HG03196 (cell line): ENCODE measurements at regions not wholly inside any gene's neighbourhood (a gene's known extent, or its start where the extent isn't known, plus 50 kb on each side); places are given as distances from the start of the nearest gene placed in this dataset.
"Not testable (repeated sequence)": the region's sequence is repeated elsewhere in the genome, so short reads cannot be mapped to it uniquely, and the experiment has no call there.

Source experiments
- ATAC-seq: cut with Tn5 transposase; IDR thresholded peaks from one replicate; pipeline ENCODE4 v1.9.1; 2021; ENCODE audit not compliant: unreplicated experiment

GRCh38 chr5:106094839-106095238 lies 1575.9 kb downstream of the EFNA5 start:
- ATAC-seq, result no peak

- ATAC-seq, result no peak
These were observed 1576.5 kb downstream of the EFNA5 start for GRCh38 chr5:106094204-106094607.

- ATAC-seq, result no peak
These were observed 1577.6 kb downstream of the EFNA5 start for GRCh38 chr5:106093134-106093533.

- no peak for ATAC-seq
These were observed 1578.3 kb downstream of the EFNA5 start for GRCh38 chr5:106092455-106092854.

GRCh38 chr5:106089073-106089472 lies 1581.7 kb downstream of the EFNA5 start:
- no peak for ATAC-seq

GRCh38 chr5:106088462-106088861 lies 1582.3 kb downstream of the EFNA5 start:
- no peak for ATAC-seq

GRCh38 chr5:106086352-106086751 lies 1584.4 kb downstream of the EFNA5 start:
- ATAC-seq, result no peak

GRCh38 chr5:106085556-106085955 lies 1585.2 kb downstream of the EFNA5 start:
- no peak for ATAC-seq

GRCh38 chr5:106085136-106085535 lies 1585.6 kb downstream of the EFNA5 start:
- ATAC-seq, result no peak

- ATAC-seq, result no peak
These were observed 1590.2 kb downstream of the EFNA5 start for GRCh38 chr5:106080535-106080934.

GRCh38 chr5:106076655-106077054 lies 1594.1 kb downstream of the EFNA5 start:
- ATAC-seq, result no peak

- ATAC-seq, result no peak
These were observed 1598.5 kb downstream of the EFNA5 start for GRCh38 chr5:106072208-106072607.

GRCh38 chr5:106047341-106047740 lies 1623.4 kb downstream of the EFNA5 start:
- ATAC-seq, result no peak

- ATAC-seq, result not testable (repeated sequence)
These were observed 1638.7 kb downstream of the EFNA5 start for GRCh38 chr5:106032069-106032468.

- no peak for ATAC-seq
These were observed 1642.4 kb downstream of the EFNA5 start for GRCh38 chr5:106028314-106028713.

GRCh38 chr5:106020894-106021293 lies 1649.8 kb downstream of the EFNA5 start:
- no peak for ATAC-seq

GRCh38 chr5:106019261-106019660 lies 1651.5 kb downstream of the EFNA5 start:
- no peak for ATAC-seq

- no peak for ATAC-seq
These were observed 1653.4 kb downstream of the EFNA5 start for GRCh38 chr5:106017243-106017857.

- no peak for ATAC-seq
These were observed 1656.5 kb downstream of the EFNA5 start for GRCh38 chr5:106014262-106014661.

- no peak for ATAC-seq
These were observed 1664.5 kb downstream of the EFNA5 start for GRCh38 chr5:106006242-106006641.

GRCh38 chr5:105998991-105999390 lies 1671.7 kb downstream of the EFNA5 start:
- not testable (repeated sequence) for ATAC-seq

- no peak for ATAC-seq
These were observed 1677.7 kb downstream of the EFNA5 start for GRCh38 chr5:105993027-105993426.

GRCh38 chr5:105982526-105982925 lies 1688.2 kb downstream of the EFNA5 start:
- ATAC-seq, result no peak
